K562 (cell line): ENCODE measurements at regions not wholly inside any gene's neighbourhood (a gene's known extent, or its start where the extent isn't known, plus 50 kb on each side); places are given as distances from the start of the nearest gene placed in this dataset.

Experiments
- EGR1 ChIP-seq: fragments of 450-650 bp; conservative IDR thresholded peaks from 2 replicates; pipeline ENCODE4 v1.6.1; 2017; ENCODE audit warnings: mild to moderate bottlenecking
- EP300 ChIP-seq: IDR thresholded peaks from 2 replicates; pipeline ENCODE4 v1.6.1; 2012; ENCODE audit warnings: low read length, improper control_type of control experiment
- ETV5 ChIP-seq: sonication (generic); formaldehyde crosslinking; IDR thresholded peaks from 2 replicates; pipeline ENCODE4 v1.4.0; 2020; ENCODE audit warnings: low read depth, mild to moderate bottlenecking, missing genetic modification reagents
- EZH2 ChIP-seq: IDR thresholded peaks from 2 replicates; pipeline ENCODE4 v1.6.1; 2012; ENCODE audit warnings: low read depth, mild to moderate bottlenecking, inconsistent platforms, low read length, borderline replicate concordance
- KAT7 ChIP-seq: sonication (generic); formaldehyde crosslinking; IDR thresholded peaks from 2 replicates; pipeline ENCODE4 v1.8.0; 2022; ENCODE audit warnings: missing genetic modification reagents, mild to moderate bottlenecking, borderline replicate concordance
- NFIC ChIP-seq: fragments of 450-650 bp; IDR thresholded peaks from 2 replicates; pipeline ENCODE4 v1.6.1; 2017; ENCODE audit warnings: mild to moderate bottlenecking, inconsistent platforms
- POLR2AphosphoS5 ChIP-seq: IDR thresholded peaks from 2 replicates; pipeline ENCODE4 v1.6.1; 2011; ENCODE audit warnings: mild to moderate bottlenecking, low read depth, low read length, moderate library complexity; ENCODE audit not compliant: control insufficient read depth, insufficient read depth
- SRSF3 ChIP-seq: fragments of 200-400 bp; formaldehyde crosslinking; IDR thresholded peaks from 2 replicates; pipeline ENCODE4 v1.6.1; 2016; ENCODE audit warnings: mild to moderate bottlenecking, low read length, moderate library complexity; ENCODE audit not compliant: insufficient read depth
- YBX1 ChIP-seq: fragments of 450-650 bp; IDR thresholded peaks from 2 replicates; pipeline ENCODE4 v1.7.1; 2016; ENCODE audit warnings: mild to moderate bottlenecking
- ZNF354B ChIP-seq: fragments of 250-450 bp; sonication (Bioruptor Pico); IDR thresholded peaks from 2 replicates; pipeline ENCODE4 v1.4.0; 2020
- TF ChIP-seq, protein P1 (sequence below): fragments of 250-450 bp; sonication (Bioruptor Pico); IDR thresholded peaks from 2 replicates; pipeline ENCODE4 v1.4.0; 2020; ENCODE audit warnings: mild to moderate bottlenecking, moderate library complexity
- TF ChIP-seq, protein P2 (sequence below): IDR thresholded peaks from 2 replicates; pipeline ENCODE4 v1.6.1; 2011; ENCODE audit warnings: borderline replicate concordance, low read depth, mild to moderate bottlenecking, moderate library complexity, low read length; ENCODE audit not compliant: insufficient read depth, poor library complexity, severe bottlenecking

DNA sequence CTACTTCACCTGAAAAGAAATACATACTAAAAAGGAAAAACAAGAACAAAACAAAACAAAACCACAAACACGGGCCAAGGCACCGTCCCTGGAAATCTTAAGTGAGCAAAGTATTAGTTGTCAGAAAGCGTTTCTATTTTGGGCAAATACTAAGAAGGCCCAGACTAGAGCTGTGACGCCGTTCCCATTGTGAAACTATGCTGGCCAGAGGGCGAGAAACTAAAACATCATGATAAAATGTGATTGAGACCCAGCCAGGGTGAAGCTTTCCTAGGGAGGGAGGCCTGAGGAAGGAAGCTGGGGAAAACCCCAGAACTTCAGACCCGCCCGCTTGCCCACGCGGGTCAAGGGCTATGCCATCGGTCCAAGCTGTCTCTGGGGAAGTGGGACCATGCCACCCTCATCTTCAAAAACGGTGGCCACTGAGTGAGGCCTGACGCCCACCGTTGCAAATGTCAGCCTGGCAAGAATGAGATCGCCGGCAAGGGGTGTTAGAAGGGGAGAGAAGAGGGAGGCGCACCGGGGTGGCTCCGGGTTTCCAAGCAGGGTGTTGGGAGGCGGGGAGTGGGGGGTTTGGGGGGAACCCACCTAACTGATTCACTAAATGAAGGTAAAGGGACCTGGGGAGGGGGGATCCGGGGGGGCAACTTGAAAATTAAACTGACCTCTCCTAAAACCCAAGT lies 1950.9 kb upstream of the DEFB115 start:
- TF ChIP-seq, protein P1, sequence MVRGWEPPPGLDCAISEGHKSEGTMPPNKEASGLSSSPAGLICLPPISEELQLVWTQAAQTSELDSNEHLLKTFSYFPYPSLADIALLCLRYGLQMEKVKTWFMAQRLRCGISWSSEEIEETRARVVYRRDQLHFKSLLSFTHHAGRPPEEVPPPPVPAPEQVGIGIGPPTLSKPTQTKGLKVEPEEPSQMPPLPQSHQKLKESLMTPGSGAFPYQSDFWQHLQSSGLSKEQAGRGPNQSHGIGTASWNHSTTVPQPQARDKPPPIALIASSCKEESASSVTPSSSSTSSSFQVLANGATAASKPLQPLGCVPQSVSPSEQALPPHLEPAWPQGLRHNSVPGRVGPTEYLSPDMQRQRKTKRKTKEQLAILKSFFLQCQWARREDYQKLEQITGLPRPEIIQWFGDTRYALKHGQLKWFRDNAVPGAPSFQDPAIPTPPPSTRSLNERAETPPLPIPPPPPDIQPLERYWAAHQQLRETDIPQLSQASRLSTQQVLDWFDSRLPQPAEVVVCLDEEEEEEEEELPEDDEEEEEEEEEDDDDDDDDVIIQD: no peak
- TF ChIP-seq POLR2AphosphoS5 (no peak), EZH2 (no peak), EP300 (no peak), EGR1 (no peak), YBX1 (no peak), ETV5 (CRISPR knock-in tag) (no peak), SRSF3 (no peak), ZNF354B (no peak), KAT7 (CRISPR knock-in tag) (no peak), NFIC (no peak)
- TF ChIP-seq, protein P2, sequence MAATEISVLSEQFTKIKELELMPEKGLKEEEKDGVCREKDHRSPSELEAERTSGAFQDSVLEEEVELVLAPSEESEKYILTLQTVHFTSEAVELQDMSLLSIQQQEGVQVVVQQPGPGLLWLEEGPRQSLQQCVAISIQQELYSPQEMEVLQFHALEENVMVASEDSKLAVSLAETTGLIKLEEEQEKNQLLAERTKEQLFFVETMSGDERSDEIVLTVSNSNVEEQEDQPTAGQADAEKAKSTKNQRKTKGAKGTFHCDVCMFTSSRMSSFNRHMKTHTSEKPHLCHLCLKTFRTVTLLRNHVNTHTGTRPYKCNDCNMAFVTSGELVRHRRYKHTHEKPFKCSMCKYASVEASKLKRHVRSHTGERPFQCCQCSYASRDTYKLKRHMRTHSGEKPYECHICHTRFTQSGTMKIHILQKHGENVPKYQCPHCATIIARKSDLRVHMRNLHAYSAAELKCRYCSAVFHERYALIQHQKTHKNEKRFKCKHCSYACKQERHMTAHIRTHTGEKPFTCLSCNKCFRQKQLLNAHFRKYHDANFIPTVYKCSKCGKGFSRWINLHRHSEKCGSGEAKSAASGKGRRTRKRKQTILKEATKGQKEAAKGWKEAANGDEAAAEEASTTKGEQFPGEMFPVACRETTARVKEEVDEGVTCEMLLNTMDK: no peak
